ENCODE measurements at regions not wholly inside any gene's neighbourhood (a gene's known extent, or its start where the extent isn't known, plus 50 kb on each side); places are given as distances from the start of the nearest gene placed in this dataset.

GRCh38 chr1:208903251-208903905 is 659.2 kb upstream of the PLXNA2 start:
- no peak for DNase-seq (ENCODE audit: low read depth)

GRCh38 chr1:208907790-208908189 is 663.6 kb upstream of the PLXNA2 start:
- no peak for DNase-seq (ENCODE audit: low read depth)

- no peak for DNase-seq (ENCODE audit: low read depth)
Observed at GRCh38 chr1:208909011-208909984, 665.1 kb upstream of the PLXNA2 start.

GRCh38 chr1:208910161-208910560 is 666.0 kb upstream of the PLXNA2 start:
- no peak for DNase-seq (ENCODE audit: low read depth)

GRCh38 chr1:208917281-208917680 is 666.2 kb upstream of the CAMK1G start:
- DNase-seq (ENCODE audit: low read depth) = no peak

GRCh38 chr1:208917723-208918122 is 665.8 kb upstream of the CAMK1G start:
- no peak for DNase-seq (ENCODE audit: low read depth)

GRCh38 chr1:208918160-208918559 is 665.4 kb upstream of the CAMK1G start:
- DNase-seq (ENCODE audit: low read depth) = no peak

GRCh38 chr1:208919371-208919770 is 664.1 kb upstream of the CAMK1G start:
- no peak for DNase-seq (ENCODE audit: low read depth)

GRCh38 chr1:208921259-208921658 is 662.3 kb upstream of the CAMK1G start:
- no peak for DNase-seq (ENCODE audit: low read depth)

- no peak for DNase-seq (ENCODE audit: low read depth)
Observed at GRCh38 chr1:208923456-208923855, 660.1 kb upstream of the CAMK1G start.

GRCh38 chr1:208923946-208924720 is 659.4 kb upstream of the CAMK1G start:
- DNase-seq (ENCODE audit: low read depth) = no peak

- DNase-seq (ENCODE audit: low read depth) = no peak
Observed at GRCh38 chr1:208924928-208925327, 658.6 kb upstream of the CAMK1G start.

- no peak for DNase-seq (ENCODE audit: low read depth)
Observed at GRCh38 chr1:208928349-208929010, 655.0 kb upstream of the CAMK1G start.

GRCh38 chr1:208929575-208929974 is 653.9 kb upstream of the CAMK1G start:
- DNase-seq (ENCODE audit: low read depth) = no peak

GRCh38 chr1:208931936-208932335 is 651.6 kb upstream of the CAMK1G start:
- no peak for DNase-seq (ENCODE audit: low read depth)

- no peak for DNase-seq (ENCODE audit: low read depth)
Observed at GRCh38 chr1:208933984-208934525, 649.5 kb upstream of the CAMK1G start.

- no peak for DNase-seq (ENCODE audit: low read depth)
Observed at GRCh38 chr1:208934933-208935332, 648.6 kb upstream of the CAMK1G start.

GRCh38 chr1:208935517-208936187 is 647.9 kb upstream of the CAMK1G start:
- DNase-seq (ENCODE audit: low read depth) = no peak

- DNase-seq (ENCODE audit: low read depth) = no peak
Observed at GRCh38 chr1:208939537-208940085, 643.9 kb upstream of the CAMK1G start.

- DNase-seq (ENCODE audit: low read depth) = no peak
Observed at GRCh38 chr1:208942394-208943130, 641.0 kb upstream of the CAMK1G start.

Data from CMK (cell line).